ENCODE measurements at regions not wholly inside any gene's neighbourhood (a gene's known extent, or its start where the extent isn't known, plus 50 kb on each side); places are given as distances from the start of the nearest gene placed in this dataset.

DNA sequence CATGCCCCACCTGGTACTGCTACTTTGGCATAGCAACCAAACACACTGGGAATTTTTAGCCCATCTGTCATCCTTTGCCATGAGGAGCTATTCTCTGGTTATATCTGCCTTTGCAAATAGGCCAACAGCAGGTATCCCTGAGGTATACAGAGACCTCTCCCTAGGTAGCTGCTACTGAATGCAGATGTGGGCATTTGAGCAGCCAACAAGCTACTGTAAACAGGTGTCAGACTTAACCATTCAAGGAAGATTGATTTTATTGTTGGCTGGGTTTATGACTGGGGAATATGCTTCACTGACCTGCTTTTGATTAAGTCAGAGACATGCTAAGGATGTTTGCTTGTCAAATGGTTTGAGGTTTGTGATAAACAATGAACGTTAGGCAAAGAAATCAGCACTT lies 183.2 kb downstream of the OXSM start:
- no peak for TF ChIP-seq EZH2phosphoT487 (IDR thresholded peaks at IDR 0.05; ENCODE audit: low read depth)
- TF ChIP-seq CTCF (IDR thresholded peaks at IDR 0.05; ENCODE audit: low read depth, low read length), result no peak

Data from OCI-LY3 (cell line).